Skeletal muscle tissue (tissue), 3 donors: ENCODE measurements at regions not wholly inside any gene's neighbourhood (a gene's known extent, or its start where the extent isn't known, plus 50 kb on each side); places are given as distances from the start of the nearest gene placed in this dataset.
"Not testable (repeated sequence)": the region's sequence is repeated elsewhere in the genome, so short reads cannot be mapped to it uniquely, and the experiment has no call there.

Experiments used
- H3K27ac ChIP-seq: one replicate; pipeline ENCODE4 v1.7.0; 2013; ENCODE audit warnings: mild to moderate bottlenecking, low read depth, low read length, inconsistent platforms
- H3K27me3 ChIP-seq, 3 donors: one replicate each; pipeline ENCODE4 v1.7.0; 2013; ENCODE audit warnings: low read length in 3 of 3; ENCODE audit not compliant: control insufficient read depth in 3 of 3, insufficient read depth in 3 of 3
- H3K36me3 ChIP-seq, 3 donors: one replicate each; pipeline ENCODE4 v1.7.0; 2013; ENCODE audit warnings: low read length in 3 of 3; ENCODE audit not compliant: control insufficient read depth in 3 of 3, insufficient read depth in 3 of 3
- H3K4me1 ChIP-seq, 3 donors: one replicate each; pipeline ENCODE4 v1.7.0; 2013; ENCODE audit warnings: low read length in 3 of 3, mild to moderate bottlenecking in 3 of 3; ENCODE audit not compliant: control insufficient read depth in 3 of 3, insufficient read depth in 3 of 3
- H3K4me3 ChIP-seq, 3 donors: one replicate each; pipeline ENCODE4 v1.7.0; 2013; ENCODE audit warnings: low read length in 3 of 3
- H3K9ac ChIP-seq, 3 donors: one replicate each; pipeline ENCODE4 v1.7.0; 2013; ENCODE audit warnings: low read length in 3 of 3, mild to moderate bottlenecking in 3 of 3, moderate library complexity in 2 of 3, low read depth in 1 of 3
- H3K9me3 ChIP-seq, 3 donors: one replicate each; pipeline ENCODE4 v1.7.0; 2013; ENCODE audit warnings: low read length in 3 of 3; ENCODE audit not compliant: control insufficient read depth in 3 of 3
- donor health status: Osteomylitis.

- Histone ChIP-seq H3K36me3 (no peaks in the 10 kb centered on the region), H3K4me3 (no peak overlapping the region), H3K4me1 (peaks cover 5 to 14% (median 5%) of the 10 kb centered on the region in 3 donors), H3K9ac (no peak overlapping the region), H3K27ac (no peak overlapping the region), H3K9me3 (no peaks in the 10 kb centered on the region), H3K27me3 (no peaks in the 10 kb centered on the region)
Observed at GRCh38 chr5:67773411-67774266, 441.9 kb upstream of the PIK3R1 start.

GRCh38 chr5:67771791-67772190 lies 443.8 kb upstream of the PIK3R1 start:
- no peak overlapping the region for H3K9ac ChIP-seq
- peak overlapping the region in 1 of 3 donors; percentile 10 for H3K4me3 ChIP-seq
- H3K4me1 ChIP-seq = peaks cover 5 to 14% (median 5%) of the 10 kb centered on the region in 3 donors
- H3K27ac ChIP-seq = peak overlapping the region; percentile 20
- H3K27me3 ChIP-seq = no peaks in the 10 kb centered on the region
- H3K9me3 ChIP-seq = no peaks in the 10 kb centered on the region
- H3K36me3 ChIP-seq = no peaks in the 10 kb centered on the region

GRCh38 chr5:67771221-67771620 lies 444.3 kb upstream of the PIK3R1 start:
- Histone ChIP-seq H3K27ac (peak overlapping the region; percentile 20), H3K9me3 (no peaks in the 10 kb centered on the region), H3K36me3 (no peaks in the 10 kb centered on the region), H3K4me1 (peaks cover 5 to 14% (median 5%) of the 10 kb centered on the region in 3 donors), H3K9ac (no peak overlapping the region), H3K4me3 (no peak overlapping the region), H3K27me3 (no peaks in the 10 kb centered on the region)

- peaks cover 5 to 14% (median 5%) of the 10 kb centered on the region in 3 donors for H3K4me1 ChIP-seq
- no peak overlapping the region for H3K4me3 ChIP-seq
- H3K27me3 ChIP-seq = no peaks in the 10 kb centered on the region
- no peaks in the 10 kb centered on the region for H3K9me3 ChIP-seq
- H3K9ac ChIP-seq = no peak overlapping the region
- no peak overlapping the region for H3K27ac ChIP-seq
- no peaks in the 10 kb centered on the region for H3K36me3 ChIP-seq
Observed at GRCh38 chr5:67770431-67771025, 445.0 kb upstream of the PIK3R1 start.

- Histone ChIP-seq H3K27ac (no peak overlapping the region), H3K4me1 (peaks cover 0 to 5% (median 0%) of the 10 kb centered on the region in 3 donors), H3K4me3 (no peak overlapping the region), H3K27me3 (no peaks in the 10 kb centered on the region), H3K36me3 (no peaks in the 10 kb centered on the region), H3K9me3 (no peaks in the 10 kb centered on the region), H3K9ac (no peak overlapping the region)
Observed at GRCh38 chr5:67765697-67766096, 449.9 kb upstream of the PIK3R1 start.

GRCh38 chr5:67757771-67758170 lies 457.8 kb upstream of the PIK3R1 start:
- H3K27ac ChIP-seq, H3K4me1 ChIP-seq, H3K36me3 ChIP-seq, H3K9ac ChIP-seq, H3K27me3 ChIP-seq, H3K4me3 ChIP-seq, H3K9me3 ChIP-seq: not testable (repeated sequence)

- peaks cover 0 to 10% (median 1%) of the 10 kb centered on the region in 3 donors for H3K9me3 ChIP-seq
- peak overlapping the region in 1 of 3 donors; percentile 7 for H3K4me3 ChIP-seq
- H3K4me1 ChIP-seq = no peaks in the 10 kb centered on the region
- H3K9ac ChIP-seq = no peak overlapping the region
- H3K27ac ChIP-seq = no peak overlapping the region
- no peaks in the 10 kb centered on the region for H3K27me3 ChIP-seq
- no peaks in the 10 kb centered on the region for H3K36me3 ChIP-seq
Observed at GRCh38 chr5:67752357-67752708, 463.2 kb upstream of the PIK3R1 start.

GRCh38 chr5:67748165-67748690 lies 467.3 kb upstream of the PIK3R1 start:
- no peaks in the 10 kb centered on the region for H3K4me1 ChIP-seq

GRCh38 chr5:67747096-67747495 lies 468.5 kb upstream of the PIK3R1 start:
- H3K4me3 ChIP-seq = no peak overlapping the region
- H3K36me3 ChIP-seq = no peaks in the 10 kb centered on the region
- H3K27me3 ChIP-seq = no peaks in the 10 kb centered on the region
- H3K9me3 ChIP-seq = peaks cover 0 to 3% (median 2%) of the 10 kb centered on the region in 3 donors
- no peak overlapping the region for H3K9ac ChIP-seq
- H3K27ac ChIP-seq = no peak overlapping the region
- no peaks in the 10 kb centered on the region for H3K4me1 ChIP-seq

More at GRCh38 chr5:67748165-67748690, 467.3 kb upstream of the PIK3R1 start:
- Histone ChIP-seq H3K27ac (no peak overlapping the region), H3K27me3 (no peaks in the 10 kb centered on the region), H3K9me3 (peaks cover 1 to 3% (median 2%) of the 10 kb centered on the region in 3 donors), H3K4me3 (no peak overlapping the region), H3K36me3 (no peaks in the 10 kb centered on the region), H3K9ac (no peak overlapping the region)

- H3K4me3 ChIP-seq, H3K4me1 ChIP-seq, H3K9me3 ChIP-seq, H3K36me3 ChIP-seq, H3K27ac ChIP-seq, H3K9ac ChIP-seq, H3K27me3 ChIP-seq: not testable (repeated sequence)
Observed at GRCh38 chr5:67746608-67747007, 468.9 kb upstream of the PIK3R1 start.
